ENCODE measurements at regions not wholly inside any gene's neighbourhood (a gene's known extent, or its start where the extent isn't known, plus 50 kb on each side); places are given as distances from the start of the nearest gene placed in this dataset.

DNA sequence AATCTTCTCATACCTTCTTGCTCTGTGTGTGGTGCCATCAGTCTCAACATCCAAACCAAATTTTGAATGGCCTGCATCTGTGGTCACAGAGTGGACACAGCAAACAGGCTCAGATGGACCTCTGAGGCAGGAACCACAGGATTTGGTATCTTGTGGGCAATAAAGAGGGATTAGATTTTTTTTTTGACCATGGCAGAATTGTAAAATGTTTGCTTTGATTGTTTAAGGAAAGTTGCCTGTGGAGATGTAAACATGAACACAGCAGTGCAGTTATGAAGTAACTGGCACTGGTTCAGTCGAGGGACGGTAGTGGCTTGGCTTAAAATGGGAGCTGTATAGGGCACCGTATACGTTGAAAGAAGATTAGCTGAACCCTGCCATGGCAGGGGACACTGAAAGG, 464.7 kb downstream of the SH2D4B start:
- H3K79me2 ChIP-seq (ENCODE audit: insufficient read depth, low read length): no peaks in the 10 kb centered on the region

DNA sequence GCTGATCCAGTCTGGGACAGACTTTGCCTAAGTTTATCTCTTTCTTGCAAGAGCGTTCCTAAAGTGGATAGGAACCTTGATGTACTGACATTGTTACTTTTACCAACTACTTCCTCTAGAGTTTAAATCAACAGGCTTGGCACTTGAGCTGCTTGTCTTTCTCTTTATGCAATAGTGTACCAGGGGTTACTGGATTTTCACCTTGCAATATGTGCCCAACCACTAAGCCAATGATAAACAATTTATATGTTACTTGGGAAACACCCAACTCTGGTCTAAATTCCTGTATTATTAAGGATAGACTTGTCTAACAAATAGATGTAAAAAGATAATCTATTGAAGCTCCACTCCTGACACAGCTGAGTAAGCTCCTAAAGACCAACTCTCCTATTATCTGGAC, 470.2 kb downstream of the SH2D4B start:
- H3K79me2 ChIP-seq (ENCODE audit: insufficient read depth, low read length): no peaks in the 10 kb centered on the region
- no peak overlapping the region for H3K4me2 ChIP-seq (ENCODE audit: low read depth, low read length, poor library complexity, severe bottlenecking)
- no peak overlapping the region for H2AFZ ChIP-seq (ENCODE audit: low read depth, low read length, severe bottlenecking)
- H3K36me3 ChIP-seq (ENCODE audit: low read length): no peaks in the 10 kb centered on the region
- no peaks in the 10 kb centered on the region for H4K20me1 ChIP-seq (ENCODE audit: low read depth, low read length)
- no peak overlapping the region for H3K27ac ChIP-seq (ENCODE audit: low read depth, low read length)
- no peaks in the 10 kb centered on the region for H3K9me3 ChIP-seq (ENCODE audit: insufficient read depth, low read length)
- no peak for TF ChIP-seq EZH2phosphoT487 (conservative IDR thresholded peaks at IDR 0.05; ENCODE audit: low read length)
- TF ChIP-seq, protein P1, sequence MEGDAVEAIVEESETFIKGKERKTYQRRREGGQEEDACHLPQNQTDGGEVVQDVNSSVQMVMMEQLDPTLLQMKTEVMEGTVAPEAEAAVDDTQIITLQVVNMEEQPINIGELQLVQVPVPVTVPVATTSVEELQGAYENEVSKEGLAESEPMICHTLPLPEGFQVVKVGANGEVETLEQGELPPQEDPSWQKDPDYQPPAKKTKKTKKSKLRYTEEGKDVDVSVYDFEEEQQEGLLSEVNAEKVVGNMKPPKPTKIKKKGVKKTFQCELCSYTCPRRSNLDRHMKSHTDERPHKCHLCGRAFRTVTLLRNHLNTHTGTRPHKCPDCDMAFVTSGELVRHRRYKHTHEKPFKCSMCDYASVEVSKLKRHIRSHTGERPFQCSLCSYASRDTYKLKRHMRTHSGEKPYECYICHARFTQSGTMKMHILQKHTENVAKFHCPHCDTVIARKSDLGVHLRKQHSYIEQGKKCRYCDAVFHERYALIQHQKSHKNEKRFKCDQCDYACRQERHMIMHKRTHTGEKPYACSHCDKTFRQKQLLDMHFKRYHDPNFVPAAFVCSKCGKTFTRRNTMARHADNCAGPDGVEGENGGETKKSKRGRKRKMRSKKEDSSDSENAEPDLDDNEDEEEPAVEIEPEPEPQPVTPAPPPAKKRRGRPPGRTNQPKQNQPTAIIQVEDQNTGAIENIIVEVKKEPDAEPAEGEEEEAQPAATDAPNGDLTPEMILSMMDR (IDR thresholded peaks at IDR 0.05; ENCODE audit: insufficient read depth, low read length, poor library complexity, severe bottlenecking): no peak
- no peaks in the 10 kb centered on the region for H3K27me3 ChIP-seq (ENCODE audit: low read length)
- no peaks in the 10 kb centered on the region for H3F3A ChIP-seq (ENCODE audit: insufficient read depth)
- H3K4me3 ChIP-seq (ENCODE audit: insufficient read depth, low read length, poor library complexity, severe bottlenecking): no peak overlapping the region
- H3K9me2 ChIP-seq (replicated peaks; ENCODE audit: insufficient read depth, low read length): no peaks in the 10 kb centered on the region
- H3K9ac ChIP-seq (ENCODE audit: low read length): no peak overlapping the region

More for the DNA sequence above, 464.7 kb downstream of the SH2D4B start:
- H3K27ac ChIP-seq (ENCODE audit: low read depth, low read length): no peak overlapping the region
- no peaks in the 10 kb centered on the region for H3K27me3 ChIP-seq (ENCODE audit: low read length)
- no peak overlapping the region for H3K9ac ChIP-seq (ENCODE audit: low read length)
- H4K20me1 ChIP-seq (ENCODE audit: low read depth, low read length): no peaks in the 10 kb centered on the region
- no peaks in the 10 kb centered on the region for H3K36me3 ChIP-seq (ENCODE audit: low read length)
- H3K9me2 ChIP-seq (replicated peaks; ENCODE audit: insufficient read depth, low read length): no peaks in the 10 kb centered on the region
- no peaks in the 10 kb centered on the region for H3F3A ChIP-seq (ENCODE audit: insufficient read depth)
- no peaks in the 10 kb centered on the region for H3K9me3 ChIP-seq (ENCODE audit: insufficient read depth, low read length)
- no peak overlapping the region for H3K4me2 ChIP-seq (ENCODE audit: low read depth, low read length, poor library complexity, severe bottlenecking)
- no peak overlapping the region for H2AFZ ChIP-seq (ENCODE audit: low read depth, low read length, severe bottlenecking)
- H3K4me3 ChIP-seq (ENCODE audit: insufficient read depth, low read length, poor library complexity, severe bottlenecking): no peak overlapping the region
- TF ChIP-seq, protein P1 (IDR thresholded peaks at IDR 0.05; ENCODE audit: insufficient read depth, low read length, poor library complexity, severe bottlenecking): no peak
- TF ChIP-seq EZH2phosphoT487 (conservative IDR thresholded peaks at IDR 0.05; ENCODE audit: low read length): no peak

DNA sequence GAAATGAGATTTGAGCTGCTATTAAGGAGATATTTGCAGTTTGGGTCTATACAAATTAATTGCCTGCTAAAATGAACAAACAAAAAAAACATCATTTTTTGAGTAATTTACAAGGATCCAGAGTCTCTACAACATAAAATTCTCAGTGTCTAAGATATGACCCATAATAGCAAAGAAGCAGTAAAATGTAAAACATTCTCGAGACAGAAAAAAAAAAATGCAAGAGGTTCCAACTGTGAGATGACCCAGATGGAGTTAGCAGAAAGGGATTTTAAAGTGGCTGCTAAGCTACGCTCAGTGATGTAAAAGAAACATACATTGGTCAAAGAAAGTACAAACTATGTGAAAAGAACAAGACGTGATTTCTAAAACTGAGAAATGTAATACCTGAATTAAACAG, 471.0 kb downstream of the SH2D4B start:
- TF ChIP-seq, protein P1 (IDR thresholded peaks at IDR 0.05; ENCODE audit: insufficient read depth, low read length, poor library complexity, severe bottlenecking): no peak
- no peak for TF ChIP-seq EZH2phosphoT487 (conservative IDR thresholded peaks at IDR 0.05; ENCODE audit: low read length)
- Histone ChIP-seq H3K4me2 (ENCODE audit: low read depth, low read length, poor library complexity, severe bottlenecking) (no peak overlapping the region), H3K36me3 (ENCODE audit: low read length) (no peaks in the 10 kb centered on the region), H2AFZ (ENCODE audit: low read depth, low read length, severe bottlenecking) (no peak overlapping the region), H3K9me2 (replicated peaks; ENCODE audit: insufficient read depth, low read length) (no peaks in the 10 kb centered on the region), H3F3A (ENCODE audit: insufficient read depth) (no peaks in the 10 kb centered on the region), H3K27ac (ENCODE audit: low read depth, low read length) (no peak overlapping the region), H3K27me3 (ENCODE audit: low read length) (no peaks in the 10 kb centered on the region), H3K9me3 (ENCODE audit: insufficient read depth, low read length) (no peaks in the 10 kb centered on the region), H3K9ac (ENCODE audit: low read length) (no peak overlapping the region), H3K79me2 (ENCODE audit: insufficient read depth, low read length) (no peaks in the 10 kb centered on the region), H3K4me3 (ENCODE audit: insufficient read depth, low read length, poor library complexity, severe bottlenecking) (no peak overlapping the region), H4K20me1 (ENCODE audit: low read depth, low read length) (no peaks in the 10 kb centered on the region)

Measured in SU-DHL-6 (cell line).